Suppressor macrophage (primary cell): ENCODE measurements at regions not wholly inside any gene's neighbourhood (a gene's known extent, or its start where the extent isn't known, plus 50 kb on each side); places are given as distances from the start of the nearest gene placed in this dataset.
"Not testable (repeated sequence)": the region's sequence is repeated elsewhere in the genome, so short reads cannot be mapped to it uniquely, and the experiment has no call there.

ENCODE experiments used
- DNase-seq, 4 experiments: peaks; one replicate each; pipeline ENCODE4 v3.0.0-alpha.2; 2020 to 2022

GRCh38 chr5:116763987-116764866 lies 189.6 kb upstream of the SEMA6A start:
- DNase-seq = no peak

DNA sequence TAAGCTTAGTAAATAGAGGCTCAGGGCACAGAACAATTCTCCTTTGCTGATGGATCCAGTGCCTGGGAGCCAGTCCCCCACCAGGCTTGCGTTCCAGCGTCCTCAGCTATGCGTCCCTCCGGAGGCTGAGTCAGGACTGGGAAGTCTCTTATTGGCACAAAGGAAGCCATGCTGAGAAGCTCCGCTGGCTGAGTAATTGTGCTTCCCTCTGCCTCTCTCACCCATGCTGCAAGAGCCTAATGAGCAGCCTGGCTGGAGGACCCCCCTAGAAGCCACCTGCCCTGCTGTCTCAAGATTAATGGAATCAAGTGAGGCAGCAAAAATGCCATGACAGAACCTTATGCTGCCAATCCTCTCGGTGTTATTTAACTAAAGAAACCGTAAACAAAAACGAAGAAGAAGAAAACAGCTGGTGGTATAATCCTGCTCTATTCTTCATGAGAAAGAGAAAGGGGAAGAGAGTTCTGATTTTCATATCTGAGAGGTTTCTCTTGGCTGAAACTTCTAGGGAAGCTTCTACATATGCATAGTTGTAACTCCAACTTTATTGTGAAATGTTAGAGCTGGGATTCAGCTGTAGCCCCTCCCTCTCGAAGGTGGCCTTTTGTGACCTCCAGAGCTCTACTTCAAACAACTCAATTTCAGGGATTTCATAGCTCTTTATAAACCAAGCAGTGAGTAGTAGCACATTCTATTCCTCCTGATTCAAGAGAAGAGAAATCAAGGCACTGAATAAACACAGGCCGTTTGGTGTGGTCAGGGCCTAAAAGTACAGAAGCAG lies 185.4 kb upstream of the SEMA6A start:
- DNase-seq = no peak

- DNase-seq = no peak
Observed at GRCh38 chr5:116757326-116757725, 182.7 kb upstream of the SEMA6A start.

GRCh38 chr5:116756531-116756930 lies 181.9 kb upstream of the SEMA6A start:
- DNase-seq = no peak

- no peak for DNase-seq
Observed at GRCh38 chr5:116754556-116754955, 179.9 kb upstream of the SEMA6A start.

GRCh38 chr5:116751684-116752083 lies 177.1 kb upstream of the SEMA6A start:
- no peak for DNase-seq

DNA sequence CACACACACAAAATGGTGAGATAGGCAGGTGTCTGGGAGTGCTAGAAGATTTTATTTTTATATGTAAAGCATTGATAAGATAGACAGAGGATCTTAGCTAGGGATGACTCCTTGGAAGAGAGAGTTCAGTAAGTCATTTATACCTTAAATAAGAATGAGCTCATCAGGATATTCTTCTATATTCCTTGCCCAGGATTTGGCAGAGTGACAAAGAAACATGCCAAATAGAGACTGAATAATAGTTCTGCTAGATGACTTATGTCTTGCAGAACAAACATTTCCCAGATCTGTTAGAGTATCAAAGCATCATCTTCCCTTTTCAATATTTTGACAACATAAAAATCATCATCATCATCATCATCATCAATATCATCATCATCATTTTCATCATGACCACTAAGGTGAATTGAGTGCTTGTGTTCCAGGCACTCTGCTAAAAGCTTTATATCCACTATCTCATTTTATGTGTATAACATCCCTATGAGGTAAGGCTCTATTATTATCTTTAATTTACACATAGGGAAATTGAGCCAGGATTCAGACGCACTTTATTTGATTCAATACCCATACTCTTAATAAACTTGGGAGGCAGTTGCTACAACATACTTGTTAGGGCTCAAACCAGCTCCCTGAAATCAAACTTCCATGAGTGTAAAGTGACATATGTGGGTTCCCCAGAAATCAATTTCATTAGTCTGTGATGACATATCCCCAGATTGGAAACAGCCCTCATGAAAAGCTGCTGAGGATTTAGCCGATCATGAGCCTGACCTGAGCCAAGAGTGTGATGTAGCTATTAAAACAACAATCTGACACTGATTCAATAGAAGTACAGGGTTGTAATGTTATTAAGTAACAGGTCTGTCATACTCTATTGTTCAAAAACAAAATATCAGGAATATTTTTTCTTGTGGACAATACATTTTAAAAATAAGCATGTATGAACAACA lies 176.3 kb upstream of the SEMA6A start:
- DNase-seq = no peak

DNA sequence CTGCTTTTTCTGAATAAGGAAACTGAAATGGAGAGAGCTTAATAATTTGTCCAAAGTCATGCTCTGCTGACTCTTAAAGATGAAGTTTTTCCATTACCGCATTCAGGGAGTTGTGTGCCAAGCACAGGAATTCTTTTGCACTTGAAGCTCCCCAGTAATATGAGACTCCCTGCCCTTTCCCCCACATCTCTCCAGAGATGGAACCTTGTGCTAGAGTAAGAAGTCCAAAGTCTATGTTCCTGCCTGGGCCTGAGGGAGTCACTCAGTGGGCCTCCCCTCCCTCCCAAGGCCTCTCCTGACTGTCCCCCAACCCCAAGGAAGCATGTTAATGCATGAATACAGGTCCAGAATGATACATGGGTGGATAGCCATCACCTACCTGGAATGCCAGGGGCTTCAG lies 173.3 kb upstream of the SEMA6A start:
- DNase-seq = no peak

GRCh38 chr5:116746668-116747067 lies 172.0 kb upstream of the SEMA6A start:
- no peak for DNase-seq

DNA sequence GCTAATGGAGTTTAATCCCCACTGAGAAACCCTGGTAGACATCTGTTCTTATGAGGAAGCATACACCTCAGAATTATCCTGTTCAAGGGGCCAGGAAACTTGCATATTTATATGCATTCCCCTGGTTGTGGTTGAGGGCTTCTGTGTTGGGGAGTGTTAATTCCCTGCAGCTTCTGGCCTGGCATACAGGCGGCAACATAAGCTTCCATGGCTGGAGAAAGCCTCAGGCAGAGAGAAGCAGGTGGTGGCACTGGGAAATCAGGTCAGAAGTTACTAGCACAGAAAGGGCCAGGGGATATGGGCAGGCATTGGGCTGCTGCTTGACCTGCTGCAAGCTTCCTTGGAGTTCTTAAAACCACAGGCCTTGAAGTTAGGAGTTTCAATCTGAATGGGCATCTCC lies 166.1 kb upstream of the SEMA6A start:
- DNase-seq = no peak

DNA sequence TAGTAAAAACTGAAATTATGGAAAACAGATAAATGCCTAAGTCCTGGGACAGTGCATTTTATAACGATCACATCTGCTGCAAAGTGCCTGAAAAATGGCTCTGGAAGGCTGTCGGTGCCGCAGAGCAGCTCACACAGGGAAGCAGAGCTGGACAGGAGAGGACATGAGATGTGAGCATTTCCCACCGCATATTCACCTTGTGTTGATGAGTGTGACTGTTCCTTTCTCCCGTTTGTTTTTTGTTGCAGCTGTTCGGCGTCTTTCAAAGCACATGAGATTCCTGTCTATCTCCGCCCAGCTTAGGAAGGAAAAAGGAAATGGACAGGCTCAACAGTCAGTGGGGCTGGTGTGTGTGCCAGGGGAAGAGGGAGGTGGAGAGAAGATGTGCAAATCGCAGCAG lies 164.9 kb upstream of the SEMA6A start:
- DNase-seq = no peak

- no peak for DNase-seq
Observed at GRCh38 chr5:116738615-116739261, 164.1 kb upstream of the SEMA6A start.

DNA sequence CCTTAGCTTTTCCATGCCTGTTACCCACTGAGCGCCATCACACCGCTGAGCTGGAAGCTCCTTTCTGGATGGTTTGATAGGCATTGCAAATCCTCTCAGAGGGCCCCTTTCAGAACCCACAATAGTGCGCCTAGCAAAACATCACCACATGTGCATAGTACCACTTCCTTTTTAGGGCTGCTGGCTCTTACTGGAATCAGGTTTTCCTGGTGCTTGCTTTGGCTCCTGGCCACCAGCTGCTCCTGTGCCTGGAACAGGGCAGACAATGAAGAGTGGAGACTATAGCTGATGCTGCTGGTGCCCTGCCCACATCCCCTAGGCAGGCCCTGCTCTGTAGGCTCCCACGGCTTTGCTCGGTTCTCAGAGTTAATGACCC lies 163.6 kb upstream of the SEMA6A start:
- DNase-seq = no peak

GRCh38 chr5:116736671-116737070 lies 162.0 kb upstream of the SEMA6A start:
- no peak for DNase-seq

DNA sequence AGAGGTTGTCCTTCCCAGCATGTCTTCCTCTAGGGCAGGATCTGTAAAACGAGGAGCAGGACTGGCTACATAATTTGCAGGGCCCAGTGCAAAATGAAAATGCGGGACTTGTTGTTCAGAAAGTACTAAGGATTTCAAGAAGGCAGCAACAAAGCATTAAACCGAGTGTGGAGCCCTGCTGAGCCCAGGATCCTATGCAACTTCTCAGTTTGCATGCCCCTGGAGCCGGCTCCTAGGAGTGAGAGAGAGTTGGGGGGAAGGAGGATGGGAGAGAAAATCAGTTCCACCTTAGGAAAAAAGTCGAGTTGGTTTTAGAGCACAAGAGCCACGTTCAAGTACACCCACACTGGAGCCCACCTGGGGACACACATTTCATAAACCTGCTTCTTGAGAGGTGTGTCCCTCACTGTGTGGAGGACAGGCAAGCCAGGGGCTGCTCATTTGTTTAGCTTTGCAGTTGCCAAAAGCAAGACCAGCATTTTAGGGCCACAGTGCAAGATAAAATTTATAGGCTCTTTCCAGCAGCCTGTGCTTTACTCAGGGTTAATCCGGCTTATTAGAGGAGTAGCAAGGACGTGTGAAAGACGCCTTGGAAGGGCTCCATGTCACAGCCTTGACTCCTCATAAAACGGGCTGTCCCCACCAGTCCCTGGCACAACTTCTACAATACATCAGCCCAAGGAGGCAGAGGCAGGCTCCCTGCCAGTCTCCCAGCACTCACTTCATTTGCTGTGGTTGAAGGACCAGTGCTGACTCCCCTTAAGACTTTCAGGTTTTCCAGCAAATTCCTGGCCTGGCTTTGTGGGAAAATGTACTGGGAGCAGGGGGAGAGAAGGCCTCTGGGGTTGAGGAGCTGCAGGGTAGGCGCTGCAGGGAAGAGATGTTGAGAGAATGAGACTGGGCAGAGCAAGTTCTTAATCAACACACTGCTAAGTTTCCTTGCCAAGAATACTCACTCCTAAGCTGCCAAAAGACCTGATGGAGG lies 159.7 kb upstream of the SEMA6A start:
- DNase-seq = no peak

DNA sequence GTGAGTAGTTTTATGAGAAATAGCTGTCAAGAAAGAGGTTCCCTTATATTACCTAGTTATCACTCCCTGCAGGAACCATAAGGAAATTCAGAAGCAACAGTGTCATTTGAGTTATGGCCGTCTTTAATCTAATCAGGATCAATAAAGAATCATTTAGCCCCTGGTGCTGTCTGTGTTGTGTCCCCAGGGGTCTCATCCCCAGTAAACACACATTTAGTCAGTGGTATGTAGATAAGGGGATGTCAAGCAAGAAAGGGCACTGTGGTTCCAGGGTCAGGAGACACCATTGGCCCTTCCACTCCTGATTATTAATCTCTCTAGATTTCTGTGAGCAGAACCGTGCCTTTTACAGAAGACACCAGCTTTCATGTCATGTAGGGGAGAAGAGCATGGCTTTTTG lies 158.0 kb upstream of the SEMA6A start:
- DNase-seq = no peak

- no peak for DNase-seq
Observed at GRCh38 chr5:116731432-116731831, 156.8 kb upstream of the SEMA6A start.

GRCh38 chr5:116730706-116731105 lies 156.1 kb upstream of the SEMA6A start:
- no peak for DNase-seq

DNA sequence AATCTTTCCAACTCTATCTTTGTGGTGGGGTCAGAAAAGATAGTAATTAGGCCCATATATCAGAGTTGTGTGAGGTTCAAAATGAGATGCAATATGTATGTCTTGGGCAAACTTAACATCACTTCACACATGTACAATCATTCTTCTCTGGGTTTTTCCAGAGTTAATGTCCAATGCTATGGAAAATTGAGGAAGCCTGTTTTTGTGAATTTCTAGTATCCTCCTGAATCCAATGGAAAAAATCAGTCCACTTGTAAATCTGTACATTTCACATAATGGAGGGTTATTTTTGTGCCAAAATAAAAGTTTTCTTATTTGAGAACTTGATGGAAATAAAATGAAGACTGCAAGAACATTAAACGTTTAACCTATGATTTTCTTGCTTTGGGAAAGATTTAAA lies 155.6 kb upstream of the SEMA6A start:
- no peak for DNase-seq

- no peak for DNase-seq
Observed at GRCh38 chr5:116727248-116727647, 152.6 kb upstream of the SEMA6A start.

GRCh38 chr5:116726180-116726579 lies 151.6 kb upstream of the SEMA6A start:
- DNase-seq = not testable (repeated sequence)
